SHP77 treated with DMSO at 0.1 percent for 48 hours (cell line): ENCODE measurements at regions not wholly inside any gene's neighbourhood (a gene's known extent, or its start where the extent isn't known, plus 50 kb on each side); places are given as distances from the start of the nearest gene placed in this dataset.

ENCODE experiments used
- DNase-seq: peaks from one replicate; lab custom pipeline; 2025; lab: John Stamatoyannopoulos, UW

DNA sequence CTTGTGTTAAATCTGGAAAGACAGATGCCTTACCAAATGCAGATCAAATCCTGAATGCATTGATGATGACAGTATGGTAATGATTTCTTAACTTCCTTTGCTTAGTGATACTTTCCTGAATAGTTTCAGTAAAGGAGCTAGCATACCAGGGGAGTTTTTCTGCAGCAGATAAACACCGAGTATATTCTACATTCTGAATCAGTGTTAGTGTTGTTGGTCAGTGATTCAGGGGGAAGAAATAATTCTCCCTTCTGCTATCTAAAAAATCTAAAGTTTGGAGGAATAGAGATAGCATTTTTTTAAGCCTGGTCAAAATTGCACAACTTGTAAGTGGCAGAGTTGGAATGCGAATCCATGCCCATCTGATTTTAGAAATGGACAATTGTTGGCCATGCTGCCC lies 512.2 kb upstream of the MARCKS start:
- no peak for DNase-seq

DNA sequence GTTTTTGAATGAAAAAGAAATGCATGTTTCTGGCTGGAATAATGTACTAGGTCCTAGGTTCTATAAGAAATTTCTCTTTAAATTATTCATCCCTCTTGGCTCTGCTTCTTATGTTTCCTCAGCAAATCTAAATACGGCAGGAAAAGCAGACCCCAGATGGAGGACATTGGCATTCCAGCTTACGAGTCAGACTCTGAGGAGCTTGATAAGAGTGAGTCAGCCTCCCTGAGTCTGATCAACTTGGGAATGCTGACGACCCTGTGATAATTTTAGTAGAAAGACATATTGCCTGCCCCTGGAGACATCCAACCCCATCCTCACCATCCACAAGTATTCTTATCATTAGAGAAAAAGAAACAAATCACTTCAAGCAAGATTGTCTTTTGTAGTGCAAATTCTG lies 509.7 kb upstream of the MARCKS start:
- DNase-seq, result no peak

GRCh38 chr6:113350461-113350860 lies 506.7 kb upstream of the MARCKS start:
- DNase-seq, result no peak

DNA sequence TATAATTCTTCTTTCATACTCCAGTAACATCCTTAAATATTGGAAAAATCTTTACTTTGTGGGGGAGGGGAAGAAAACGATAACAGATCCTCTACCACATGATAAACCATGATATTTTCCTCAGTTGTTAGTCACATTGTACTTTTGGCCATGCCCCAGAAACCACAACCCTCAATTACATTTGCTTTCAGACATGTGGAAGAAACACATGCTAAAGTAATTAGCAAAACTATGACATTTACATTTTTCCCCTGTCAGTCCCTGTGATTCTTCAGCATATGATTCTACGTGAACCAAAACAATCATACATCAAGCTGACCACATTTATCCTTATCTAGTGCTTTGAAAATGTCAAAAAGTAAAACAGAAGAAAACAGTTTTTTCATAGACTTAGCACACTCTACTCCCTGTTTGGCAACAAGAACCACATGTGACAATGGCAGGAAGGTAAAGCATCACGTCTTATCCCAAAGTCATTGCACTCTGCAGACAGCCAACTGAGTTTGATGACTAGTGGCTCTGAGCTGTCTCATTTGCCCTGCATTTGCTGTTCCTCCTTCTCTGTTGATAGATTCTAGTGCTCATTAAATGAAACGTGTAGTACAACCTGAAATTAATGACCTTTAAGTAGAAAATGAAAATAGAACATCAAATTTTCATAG lies 505.8 kb upstream of the MARCKS start:
- no peak for DNase-seq

GRCh38 chr6:113352029-113352801 lies 504.9 kb upstream of the MARCKS start:
- no peak for DNase-seq

DNA sequence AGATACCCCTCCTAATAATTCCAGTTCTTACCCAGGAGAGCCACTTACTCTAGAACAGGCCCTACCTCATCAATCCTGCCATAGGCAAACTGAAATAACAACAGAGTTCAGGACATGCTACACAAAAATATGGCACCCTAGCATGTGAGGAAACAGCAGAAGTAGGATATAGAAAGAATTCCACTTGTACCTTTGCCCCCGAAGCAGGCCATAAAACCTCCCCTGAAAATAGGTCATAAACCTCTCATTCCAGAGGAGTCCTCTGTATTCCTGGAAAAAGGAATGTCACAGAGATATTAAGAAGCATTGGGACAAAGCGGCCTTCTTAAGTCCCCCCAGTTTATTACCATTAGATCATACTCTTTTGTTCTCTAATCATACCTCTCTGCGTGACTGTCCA lies 504.3 kb upstream of the MARCKS start:
- no peak for DNase-seq

- DNase-seq, result no peak
Measured at GRCh38 chr6:113353392-113353791, 503.8 kb upstream of the MARCKS start.

DNA sequence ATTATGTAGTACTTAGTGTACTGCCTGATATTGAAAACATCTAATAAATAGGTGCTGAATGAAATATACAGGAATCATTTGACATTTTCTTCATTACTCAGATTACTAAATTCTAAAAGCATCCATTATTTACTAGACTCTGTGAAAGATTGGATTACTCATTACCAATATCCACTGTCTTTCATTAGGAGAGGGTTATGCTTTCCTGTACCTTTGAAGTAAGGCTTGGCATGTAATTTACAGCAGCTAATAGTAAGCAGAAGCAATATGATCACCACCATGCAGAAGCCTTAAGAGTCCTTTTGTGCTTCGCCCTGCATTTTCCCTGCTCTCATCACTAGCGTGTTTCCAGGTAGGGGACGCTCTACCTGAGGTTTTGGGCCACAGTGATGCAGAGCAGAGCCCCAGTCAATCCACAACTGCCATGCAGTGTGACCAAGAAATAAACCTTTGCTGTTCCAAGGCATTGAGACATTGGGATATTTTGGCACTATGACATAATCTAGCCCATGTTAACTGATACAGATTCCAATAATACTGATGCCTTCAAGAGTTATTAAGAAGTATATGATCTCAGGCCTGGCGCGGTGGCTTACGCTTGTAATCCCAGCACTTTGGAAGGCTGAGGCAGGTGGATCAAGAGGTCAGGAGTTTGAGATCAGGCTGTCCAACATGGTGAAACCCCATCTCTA lies 502.8 kb upstream of the MARCKS start:
- DNase-seq, result no peak

DNA sequence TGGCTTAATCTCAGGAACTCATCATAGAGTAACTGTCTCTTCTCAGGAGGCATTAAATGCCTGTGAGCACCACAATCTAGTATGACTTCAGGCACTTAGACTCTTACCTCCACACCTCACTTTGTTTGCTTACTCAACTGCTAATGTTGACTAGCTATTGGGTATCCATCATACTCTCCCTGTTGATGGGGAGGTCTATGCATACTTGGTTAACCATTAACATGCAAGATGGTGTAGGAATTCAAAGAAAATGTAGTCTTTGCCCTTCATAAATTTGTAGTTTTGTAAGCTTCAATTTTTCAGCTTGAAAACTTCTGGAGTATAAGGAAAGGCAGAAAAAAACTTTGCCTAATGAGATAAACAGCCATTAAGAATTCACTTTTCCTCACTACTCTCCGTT lies 501.0 kb upstream of the MARCKS start:
- DNase-seq, result no peak

- no peak for DNase-seq
Measured at GRCh38 chr6:113357041-113357440, 500.1 kb upstream of the MARCKS start.

DNA sequence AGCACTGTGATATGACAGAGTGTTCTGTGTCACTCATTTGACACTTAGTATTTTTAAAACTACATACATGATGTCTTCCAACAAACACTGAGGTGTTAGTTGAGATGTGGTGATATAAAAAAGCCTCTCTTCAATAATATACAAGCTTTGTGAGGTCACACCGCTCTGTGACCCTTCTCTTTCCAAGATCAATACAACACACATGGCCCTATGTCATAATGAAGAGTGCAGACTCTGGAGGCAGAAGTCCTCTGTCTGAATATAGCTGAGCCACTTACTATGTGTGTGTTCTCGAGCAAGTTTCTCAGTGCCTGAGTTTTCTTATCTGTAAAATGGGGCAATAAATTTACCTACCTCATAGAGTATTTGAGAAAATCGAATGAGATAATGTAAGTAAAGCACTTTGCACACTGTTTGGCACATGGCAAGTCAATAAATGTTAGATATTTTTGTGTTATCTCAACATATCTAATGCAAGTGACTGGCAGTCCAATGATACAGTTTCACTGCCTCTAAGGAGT lies 499.0 kb upstream of the MARCKS start:
- DNase-seq, result no peak

DNA sequence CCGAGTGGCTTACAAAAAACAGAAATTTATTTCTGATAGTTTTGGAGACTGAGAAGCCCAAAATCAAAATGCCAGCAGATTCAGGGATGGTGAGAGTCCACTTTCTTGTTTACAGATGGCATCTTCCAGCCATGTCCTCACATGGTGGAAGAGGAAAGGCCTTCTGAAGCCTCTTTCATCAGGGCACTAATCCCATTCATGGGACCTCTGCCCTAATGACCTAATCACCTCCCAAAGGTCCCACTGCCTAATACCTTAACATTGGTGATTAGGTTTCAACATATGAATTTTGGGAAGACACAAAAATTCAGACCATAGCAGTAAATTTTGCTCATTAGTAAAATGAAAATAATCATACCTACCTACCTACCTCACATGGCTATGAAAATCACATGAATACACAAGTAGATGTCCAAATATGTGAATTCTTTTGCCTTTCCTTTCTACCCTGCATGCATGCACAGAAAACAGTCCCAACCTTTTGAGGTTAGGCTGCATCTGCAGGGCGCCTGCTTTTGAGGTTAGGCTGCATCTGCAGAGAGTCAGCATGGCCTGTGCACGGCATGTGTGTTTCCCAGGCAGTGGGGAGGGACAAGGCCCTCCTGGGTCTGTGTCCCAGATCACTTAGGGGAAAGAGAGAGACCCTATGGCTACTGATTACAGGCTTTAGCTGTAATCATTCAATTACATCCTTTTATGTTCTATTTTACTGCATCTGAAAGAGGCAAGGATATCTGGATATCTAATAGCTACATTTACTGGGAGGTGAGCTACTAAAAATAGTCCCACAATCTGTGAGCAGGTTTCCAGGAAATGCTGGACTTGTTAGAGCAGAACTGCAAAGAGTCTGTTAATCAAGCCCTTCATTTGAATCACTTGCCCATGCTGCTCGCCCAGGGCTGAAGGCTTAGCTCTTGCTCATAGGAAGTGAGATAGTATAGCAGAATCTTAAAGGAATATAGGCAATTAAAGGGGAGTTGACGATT lies 497.7 kb upstream of the MARCKS start:
- DNase-seq, result no peak

DNA sequence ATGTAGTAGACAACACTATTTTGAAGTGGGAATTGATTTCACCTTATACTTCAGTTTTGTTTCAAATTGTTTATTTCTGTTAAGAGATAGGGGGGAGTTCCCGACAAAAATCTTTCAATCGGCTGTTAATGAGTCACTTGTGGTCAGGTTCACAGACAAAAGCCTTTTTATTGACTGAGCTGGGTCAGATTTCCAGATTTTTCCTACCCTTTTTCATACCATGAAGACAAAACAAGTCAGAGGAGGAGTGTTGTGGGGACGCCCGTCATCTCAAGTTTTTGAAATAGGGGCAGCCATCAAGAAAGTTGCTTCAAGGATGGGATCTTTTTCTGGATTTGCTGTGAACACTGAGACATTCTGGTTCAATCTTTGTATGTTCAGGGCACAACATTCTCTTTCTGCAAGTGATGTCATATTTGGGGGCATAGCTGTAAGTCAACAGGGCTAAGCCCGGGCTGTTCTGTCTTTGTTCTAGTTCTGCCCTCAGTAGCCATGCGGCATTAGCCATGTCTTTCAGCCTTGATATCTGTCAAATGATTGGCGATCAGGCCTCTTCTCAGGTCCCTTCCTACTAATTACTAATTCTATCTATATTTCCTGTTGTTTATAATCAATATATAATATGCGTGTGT lies 496.0 kb upstream of the MARCKS start:
- no peak for DNase-seq

- DNase-seq, result no peak
Measured at GRCh38 chr6:113362301-113363047, 494.7 kb upstream of the MARCKS start.

GRCh38 chr6:113363048-113363798 lies 493.9 kb upstream of the MARCKS start:
- DNase-seq, result no peak

DNA sequence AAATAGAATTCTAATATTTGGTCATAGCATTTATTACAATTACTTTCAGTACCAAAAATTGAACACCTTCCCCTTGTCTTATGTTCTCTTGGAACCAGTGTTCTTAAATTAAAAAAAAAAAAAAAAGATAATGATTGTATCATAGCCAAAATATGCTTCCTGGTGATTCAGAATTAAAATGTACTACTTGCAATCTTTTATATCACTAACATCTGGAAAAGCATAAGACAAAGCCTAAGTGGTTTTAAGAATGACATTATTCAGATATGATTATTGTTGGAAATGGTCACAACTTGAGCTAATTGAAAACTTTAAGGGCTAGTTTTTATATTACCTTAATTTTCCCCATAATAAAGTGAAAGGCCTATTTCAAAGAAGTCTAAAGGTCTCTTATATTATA lies 493.3 kb upstream of the MARCKS start:
- DNase-seq, result no peak

DNA sequence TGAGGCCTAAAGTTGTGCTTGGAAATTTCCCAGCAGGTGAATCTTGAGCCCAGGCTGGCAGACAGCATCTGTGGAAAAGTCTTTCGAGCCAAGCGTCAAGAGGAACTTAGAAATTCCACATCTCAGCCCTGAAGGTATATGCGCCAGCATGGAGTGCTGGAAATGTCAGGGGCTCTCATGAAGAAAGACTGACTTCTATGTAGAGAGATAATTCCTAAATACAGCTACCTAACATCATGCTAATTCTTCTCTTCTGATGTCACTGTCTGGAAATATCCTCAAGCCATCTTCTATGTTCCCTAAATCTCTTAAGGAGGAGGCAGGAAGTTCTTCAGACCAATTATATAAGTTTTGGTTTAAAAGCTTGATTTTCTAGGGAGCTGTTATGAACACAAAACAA lies 492.4 kb upstream of the MARCKS start:
- DNase-seq, result no peak

- no peak for DNase-seq
Measured at GRCh38 chr6:113365191-113365590, 492.0 kb upstream of the MARCKS start.

DNA sequence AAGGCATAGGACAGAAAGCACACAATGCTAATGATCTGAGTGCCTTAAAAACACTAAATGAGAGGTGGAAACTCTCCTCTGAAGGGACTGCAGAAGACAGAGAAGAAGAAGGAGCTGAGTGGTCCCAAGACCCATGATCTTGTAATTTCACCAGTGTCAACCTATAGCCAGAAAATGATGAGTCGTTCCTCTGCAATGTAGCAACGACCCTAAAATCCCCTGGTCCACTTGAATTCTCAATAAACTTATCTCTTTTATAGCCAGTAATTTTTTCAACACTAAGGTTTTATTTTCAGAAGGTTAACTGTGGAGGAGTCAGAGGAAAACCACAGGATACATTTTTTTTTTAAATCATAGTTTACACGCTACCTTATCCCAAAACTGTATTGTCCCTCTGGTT lies 490.6 kb upstream of the MARCKS start:
- DNase-seq, result no peak
